GM23338 (cell line): ENCODE measurements at regions not wholly inside any gene's neighbourhood (a gene's known extent, or its start where the extent isn't known, plus 50 kb on each side); places are given as distances from the start of the nearest gene placed in this dataset.

Experiments used
- ATAC-seq: fragments of 200-7000 bp; cut with Tn5 transposase; 3 replicates; pipeline ENCODE4 v1.9.1; 2020
- DNase-seq: peaks from one replicate; pipeline ENCODE4 v3.0.0-alpha.2; 2015; ENCODE audit warnings: low spot score
- H2AFZ ChIP-seq: fragments of 200-600 bp; sonication (generic); 2 replicates; pipeline ENCODE4 v1.8.0; 2016; ENCODE audit warnings: antibody characterized with exemption, mild to moderate bottlenecking, moderate library complexity
- H3F3A ChIP-seq: fragments of 200-600 bp; sonication (generic); replicated peaks from 2 replicates; pipeline ENCODE4 v1.8.0; 2017; ENCODE audit warnings: antibody characterized with exemption, mixed run types, low read depth
- H3K27ac ChIP-seq: fragments of 200-600 bp; sonication (generic); 2 replicates; pipeline ENCODE4 v1.6.1; 2016; ENCODE audit warnings: low read depth
- H3K27me3 ChIP-seq: fragments of 200-600 bp; sonication (generic); 2 replicates; pipeline ENCODE4 v1.8.0; 2016; ENCODE audit warnings: mild to moderate bottlenecking, mixed run types, moderate library complexity; ENCODE audit not compliant: insufficient read depth
- H3K36me3 ChIP-seq: fragments of 200-600 bp; sonication (generic); 2 replicates; pipeline ENCODE4 v1.8.0; 2016; ENCODE audit warnings: mild to moderate bottlenecking; ENCODE audit not compliant: insufficient read depth
- H3K4me1 ChIP-seq: fragments of 200-600 bp; sonication (generic); 2 replicates; pipeline ENCODE4 v1.8.0; 2016; ENCODE audit warnings: mild to moderate bottlenecking, moderate library complexity; ENCODE audit not compliant: insufficient read depth
- H3K4me2 ChIP-seq: fragments of 200-600 bp; sonication (generic); 2 replicates; pipeline ENCODE4 v1.7.1; 2017; ENCODE audit warnings: mixed run types
- H3K4me3 ChIP-seq: fragments of 200-600 bp; sonication (generic); 2 replicates; pipeline ENCODE4 v1.6.1; 2016; ENCODE audit warnings: mixed run types
- H3K79me2 ChIP-seq: fragments of 200-600 bp; sonication (generic); replicated peaks from 2 replicates; pipeline ENCODE4 v1.8.0; 2017; ENCODE audit warnings: mild to moderate bottlenecking; ENCODE audit not compliant: insufficient read depth
- H3K9me2 ChIP-seq: fragments of 200-600 bp; sonication (generic); 2 replicates; pipeline ENCODE4 v1.8.0; 2017; ENCODE audit not compliant: insufficient read depth
- H4K20me1 ChIP-seq: fragments of 200-600 bp; sonication (generic); replicated peaks from 2 replicates; pipeline ENCODE4 v1.8.0; 2017; ENCODE audit warnings: mild to moderate bottlenecking; ENCODE audit not compliant: insufficient read depth
- H3K27ac Mint-ChIP-seq: 2 replicates; pipeline ENCODE4 v1.8.0; 2020; ENCODE audit warnings: inconsistent platforms, mild to moderate bottlenecking, moderate library complexity, mixed read lengths
- H3K27me3 Mint-ChIP-seq: 3 replicates; pipeline ENCODE4 v1.8.0; 2022; ENCODE audit warnings: low read depth, mild to moderate bottlenecking, moderate library complexity, mixed read lengths, inconsistent platforms; ENCODE audit not compliant: insufficient read depth, poor library complexity
- H3K36me3 Mint-ChIP-seq: 3 replicates; pipeline ENCODE4 v1.8.0; 2021; ENCODE audit warnings: low read depth, mild to moderate bottlenecking, inconsistent platforms, moderate library complexity, mixed read lengths
- H3K4me1 Mint-ChIP-seq: 3 replicates; pipeline ENCODE4 v1.8.0; 2020; ENCODE audit warnings: mild to moderate bottlenecking, inconsistent platforms, mixed read lengths
- H3K4me3 Mint-ChIP-seq: 3 replicates; pipeline ENCODE4 v1.8.0; 2021; ENCODE audit warnings: moderate library complexity, mild to moderate bottlenecking, inconsistent platforms, mixed read lengths
- H3K9me3 Mint-ChIP-seq: 3 replicates; pipeline ENCODE4 v1.8.0; 2020; ENCODE audit warnings: moderate library complexity, mild to moderate bottlenecking, inconsistent platforms, mixed read lengths
- CREB1 ChIP-seq: fragments of 250-450 bp; sonication (Bioruptor Pico); IDR thresholded peaks from 2 replicates; pipeline ENCODE4 v1.5.0; 2020; ENCODE audit warnings: low read depth, mild to moderate bottlenecking, moderate library complexity
- EZH2phosphoT487 ChIP-seq: fragments of 200-600 bp; sonication (generic); IDR thresholded peaks from one replicate; pipeline ENCODE4 v1.8.1; 2018; ENCODE audit warnings: antibody characterized with exemption; ENCODE audit not compliant: unreplicated experiment
- JUNB ChIP-seq: IDR thresholded peaks from one replicate; pipeline ENCODE4 v1.6.1; 2016; ENCODE audit warnings: antibody characterized with exemption; ENCODE audit not compliant: unreplicated experiment
- NANOG ChIP-seq: IDR thresholded peaks from 2 replicates; pipeline ENCODE4 v1.6.1; 2016; ENCODE audit warnings: antibody characterized with exemption, borderline replicate concordance
- POLR2AphosphoS5 ChIP-seq: IDR thresholded peaks from 2 replicates; pipeline ENCODE4 v1.6.1; 2016; ENCODE audit warnings: antibody characterized with exemption, low read depth
- ZNF114 ChIP-seq: fragments of 250-450 bp; sonication (Bioruptor Pico); IDR thresholded peaks from 2 replicates; pipeline ENCODE4 v1.5.0; 2020; ENCODE audit warnings: mild to moderate bottlenecking, moderate library complexity
- ZNF331 ChIP-seq: fragments of 250-450 bp; sonication (Bioruptor Pico); IDR thresholded peaks from 2 replicates; pipeline ENCODE4 v1.5.0; 2020; ENCODE audit warnings: low read depth, mild to moderate bottlenecking, moderate library complexity
- TF ChIP-seq, protein P1 (sequence below): IDR thresholded peaks from one replicate; pipeline ENCODE4 v1.6.1; 2018; ENCODE audit warnings: antibody characterized with exemption; ENCODE audit not compliant: unreplicated experiment
- TF ChIP-seq, protein P2 (sequence below): IDR thresholded peaks from 2 replicates; pipeline ENCODE4 v1.6.1; 2016; ENCODE audit warnings: antibody characterized with exemption
- TF ChIP-seq, protein P3 (sequence below), 2 experiments: fragments of 200-600 bp in 1 of 2; sonication (generic) in 1 of 2; conservative IDR thresholded peaks; 2 replicates each; pipeline versions ENCODE4 v1.5.1 to v1.6.1; 2016 to 2017; ENCODE audit warnings: antibody characterized with exemption in 2 of 2, low read depth in 2 of 2, mild to moderate bottlenecking in 2 of 2, moderate library complexity in 1 of 2

DNA sequence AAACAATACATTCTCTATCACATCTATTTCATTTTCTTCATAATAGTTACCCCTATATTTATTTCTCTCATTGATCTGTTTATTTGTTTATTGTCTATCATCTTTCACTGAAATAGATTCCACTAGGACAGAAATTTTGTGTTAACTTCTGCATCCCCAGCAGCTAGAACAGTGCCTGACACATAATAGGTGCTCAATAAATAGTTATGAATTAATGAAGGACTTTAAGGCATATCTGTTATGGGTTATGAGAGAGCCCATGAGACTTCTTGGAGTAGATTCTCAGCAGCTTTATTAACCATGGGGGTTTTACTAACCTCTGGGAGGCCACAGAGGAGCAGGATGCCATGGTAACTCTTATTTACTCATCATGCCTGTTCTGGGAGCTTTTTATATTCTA lies 144.6 kb downstream of the CDC42EP3 start (continued):
- TF ChIP-seq, protein P1, sequence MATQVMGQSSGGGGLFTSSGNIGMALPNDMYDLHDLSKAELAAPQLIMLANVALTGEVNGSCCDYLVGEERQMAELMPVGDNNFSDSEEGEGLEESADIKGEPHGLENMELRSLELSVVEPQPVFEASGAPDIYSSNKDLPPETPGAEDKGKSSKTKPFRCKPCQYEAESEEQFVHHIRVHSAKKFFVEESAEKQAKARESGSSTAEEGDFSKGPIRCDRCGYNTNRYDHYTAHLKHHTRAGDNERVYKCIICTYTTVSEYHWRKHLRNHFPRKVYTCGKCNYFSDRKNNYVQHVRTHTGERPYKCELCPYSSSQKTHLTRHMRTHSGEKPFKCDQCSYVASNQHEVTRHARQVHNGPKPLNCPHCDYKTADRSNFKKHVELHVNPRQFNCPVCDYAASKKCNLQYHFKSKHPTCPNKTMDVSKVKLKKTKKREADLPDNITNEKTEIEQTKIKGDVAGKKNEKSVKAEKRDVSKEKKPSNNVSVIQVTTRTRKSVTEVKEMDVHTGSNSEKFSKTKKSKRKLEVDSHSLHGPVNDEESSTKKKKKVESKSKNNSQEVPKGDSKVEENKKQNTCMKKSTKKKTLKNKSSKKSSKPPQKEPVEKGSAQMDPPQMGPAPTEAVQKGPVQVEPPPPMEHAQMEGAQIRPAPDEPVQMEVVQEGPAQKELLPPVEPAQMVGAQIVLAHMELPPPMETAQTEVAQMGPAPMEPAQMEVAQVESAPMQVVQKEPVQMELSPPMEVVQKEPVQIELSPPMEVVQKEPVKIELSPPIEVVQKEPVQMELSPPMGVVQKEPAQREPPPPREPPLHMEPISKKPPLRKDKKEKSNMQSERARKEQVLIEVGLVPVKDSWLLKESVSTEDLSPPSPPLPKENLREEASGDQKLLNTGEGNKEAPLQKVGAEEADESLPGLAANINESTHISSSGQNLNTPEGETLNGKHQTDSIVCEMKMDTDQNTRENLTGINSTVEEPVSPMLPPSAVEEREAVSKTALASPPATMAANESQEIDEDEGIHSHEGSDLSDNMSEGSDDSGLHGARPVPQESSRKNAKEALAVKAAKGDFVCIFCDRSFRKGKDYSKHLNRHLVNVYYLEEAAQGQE: no peak
- no peak for TF ChIP-seq ZNF114 (CRISPR knock-in tag)
- TF ChIP-seq, protein P2, sequence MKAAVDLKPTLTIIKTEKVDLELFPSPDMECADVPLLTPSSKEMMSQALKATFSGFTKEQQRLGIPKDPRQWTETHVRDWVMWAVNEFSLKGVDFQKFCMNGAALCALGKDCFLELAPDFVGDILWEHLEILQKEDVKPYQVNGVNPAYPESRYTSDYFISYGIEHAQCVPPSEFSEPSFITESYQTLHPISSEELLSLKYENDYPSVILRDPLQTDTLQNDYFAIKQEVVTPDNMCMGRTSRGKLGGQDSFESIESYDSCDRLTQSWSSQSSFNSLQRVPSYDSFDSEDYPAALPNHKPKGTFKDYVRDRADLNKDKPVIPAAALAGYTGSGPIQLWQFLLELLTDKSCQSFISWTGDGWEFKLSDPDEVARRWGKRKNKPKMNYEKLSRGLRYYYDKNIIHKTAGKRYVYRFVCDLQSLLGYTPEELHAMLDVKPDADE: no peak
- TF ChIP-seq NANOG: no peak
- no peak for TF ChIP-seq ZNF331 (CRISPR knock-in tag)
- TF ChIP-seq CREB1 (CRISPR knock-in tag): no peak
- no peak for TF ChIP-seq EZH2phosphoT487
- no peak for TF ChIP-seq POLR2AphosphoS5
- TF ChIP-seq, protein P3, sequence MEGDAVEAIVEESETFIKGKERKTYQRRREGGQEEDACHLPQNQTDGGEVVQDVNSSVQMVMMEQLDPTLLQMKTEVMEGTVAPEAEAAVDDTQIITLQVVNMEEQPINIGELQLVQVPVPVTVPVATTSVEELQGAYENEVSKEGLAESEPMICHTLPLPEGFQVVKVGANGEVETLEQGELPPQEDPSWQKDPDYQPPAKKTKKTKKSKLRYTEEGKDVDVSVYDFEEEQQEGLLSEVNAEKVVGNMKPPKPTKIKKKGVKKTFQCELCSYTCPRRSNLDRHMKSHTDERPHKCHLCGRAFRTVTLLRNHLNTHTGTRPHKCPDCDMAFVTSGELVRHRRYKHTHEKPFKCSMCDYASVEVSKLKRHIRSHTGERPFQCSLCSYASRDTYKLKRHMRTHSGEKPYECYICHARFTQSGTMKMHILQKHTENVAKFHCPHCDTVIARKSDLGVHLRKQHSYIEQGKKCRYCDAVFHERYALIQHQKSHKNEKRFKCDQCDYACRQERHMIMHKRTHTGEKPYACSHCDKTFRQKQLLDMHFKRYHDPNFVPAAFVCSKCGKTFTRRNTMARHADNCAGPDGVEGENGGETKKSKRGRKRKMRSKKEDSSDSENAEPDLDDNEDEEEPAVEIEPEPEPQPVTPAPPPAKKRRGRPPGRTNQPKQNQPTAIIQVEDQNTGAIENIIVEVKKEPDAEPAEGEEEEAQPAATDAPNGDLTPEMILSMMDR (conservative IDR thresholded peaks at IDR 0.05; ENCODE audit: low read depth in 2 of 2): no peak

DNA sequence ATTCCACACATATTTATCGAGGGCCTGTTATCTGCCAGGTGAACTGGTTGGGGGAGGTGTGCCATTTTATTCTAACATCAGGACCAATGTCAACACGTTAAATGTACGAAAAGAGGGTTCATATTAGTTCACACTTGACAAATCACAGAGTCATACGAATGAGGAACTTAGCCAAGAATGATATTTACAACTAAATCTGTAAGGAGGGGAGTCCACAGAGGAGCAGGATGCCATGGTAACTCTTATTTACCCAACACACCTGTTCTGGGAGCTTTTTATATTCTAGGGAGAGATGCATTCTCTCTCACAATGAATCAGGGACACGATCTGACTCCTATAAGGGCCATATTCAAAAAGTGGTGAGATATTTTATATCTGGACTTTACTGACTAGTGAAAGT lies 144.1 kb downstream of the CDC42EP3 start:
- Histone ChIP-seq H2AFZ (no peak overlapping the region), H3K27me3 (no peaks in the 10 kb centered on the region), H4K20me1 (no peaks in the 10 kb centered on the region), H3K4me2 (no peak overlapping the region), H3K4me1 (no peaks in the 10 kb centered on the region), H3K79me2 (no peaks in the 10 kb centered on the region), H3K9me2 (no peaks in the 10 kb centered on the region), H3F3A (no peaks in the 10 kb centered on the region), H3K36me3 (no peaks in the 10 kb centered on the region), H3K27ac (no peak overlapping the region), H3K4me3 (no peak overlapping the region)
- Mint-ChIP-seq H3K9me3 (no peaks in the 10 kb centered on the region), H3K27me3 (no peaks in the 10 kb centered on the region), H3K4me3 (no peak overlapping the region), H3K36me3 (no peaks in the 10 kb centered on the region), H3K27ac (no peak overlapping the region), H3K4me1 (peaks cover 4% of the 10 kb centered on the region; the same call in 1 of the 3 replicates)
- ATAC-seq (no peak), DNase-seq (no peak)
- TF ChIP-seq, protein P1: no peak
- TF ChIP-seq JUNB: no peak
- TF ChIP-seq EZH2phosphoT487: no peak
- no peak for TF ChIP-seq POLR2AphosphoS5
- TF ChIP-seq, protein P3 (conservative IDR thresholded peaks at IDR 0.05; ENCODE audit: low read depth in 2 of 2): no peak
- no peak for TF ChIP-seq ZNF114 (CRISPR knock-in tag)
